GM19240 (cell line): ENCODE measurements at regions not wholly inside any gene's neighbourhood (a gene's known extent, or its start where the extent isn't known, plus 50 kb on each side); places are given as distances from the start of the nearest gene placed in this dataset.

Experiments used
- DNase-seq: peaks from one replicate; pipeline ENCODE4 v3.0.0; 2011; ENCODE audit warnings: low spot score; ENCODE audit not compliant: insufficient read length

DNA sequence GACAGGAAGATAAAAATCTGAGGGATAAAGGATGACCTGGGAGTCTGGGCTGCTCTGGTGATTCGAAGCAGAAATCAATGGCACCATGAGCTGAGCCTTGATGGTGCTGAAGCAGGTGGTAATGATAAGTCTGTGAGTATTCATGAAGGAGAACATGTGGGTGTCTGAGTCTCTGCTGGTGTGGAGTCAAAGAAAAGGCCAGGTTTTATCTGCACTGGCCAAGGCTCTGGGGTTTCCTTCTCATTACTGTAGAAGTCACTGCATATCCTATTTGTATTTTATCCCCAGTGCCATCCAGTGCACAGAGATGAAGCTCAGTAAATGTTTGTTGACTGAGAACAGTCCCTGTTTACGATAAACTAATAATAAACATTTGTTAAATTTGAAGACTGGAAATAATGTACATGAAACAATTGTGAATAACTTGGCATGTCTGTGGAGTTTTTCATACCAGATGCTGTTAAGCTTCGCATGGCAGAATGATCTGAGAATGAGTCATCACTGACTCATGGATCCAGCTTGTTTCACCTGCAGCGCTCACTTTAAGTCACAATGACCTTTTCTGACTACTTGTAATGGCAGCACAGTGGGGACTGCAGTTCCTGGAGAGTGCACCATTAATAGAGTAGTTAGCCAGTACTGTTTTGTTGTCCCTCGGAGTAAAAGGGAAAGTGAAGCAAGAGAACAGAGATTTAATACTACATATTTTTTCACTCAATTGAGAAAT, 538.5 kb downstream of the HTR7 start:
- DNase-seq = no peak

DNA sequence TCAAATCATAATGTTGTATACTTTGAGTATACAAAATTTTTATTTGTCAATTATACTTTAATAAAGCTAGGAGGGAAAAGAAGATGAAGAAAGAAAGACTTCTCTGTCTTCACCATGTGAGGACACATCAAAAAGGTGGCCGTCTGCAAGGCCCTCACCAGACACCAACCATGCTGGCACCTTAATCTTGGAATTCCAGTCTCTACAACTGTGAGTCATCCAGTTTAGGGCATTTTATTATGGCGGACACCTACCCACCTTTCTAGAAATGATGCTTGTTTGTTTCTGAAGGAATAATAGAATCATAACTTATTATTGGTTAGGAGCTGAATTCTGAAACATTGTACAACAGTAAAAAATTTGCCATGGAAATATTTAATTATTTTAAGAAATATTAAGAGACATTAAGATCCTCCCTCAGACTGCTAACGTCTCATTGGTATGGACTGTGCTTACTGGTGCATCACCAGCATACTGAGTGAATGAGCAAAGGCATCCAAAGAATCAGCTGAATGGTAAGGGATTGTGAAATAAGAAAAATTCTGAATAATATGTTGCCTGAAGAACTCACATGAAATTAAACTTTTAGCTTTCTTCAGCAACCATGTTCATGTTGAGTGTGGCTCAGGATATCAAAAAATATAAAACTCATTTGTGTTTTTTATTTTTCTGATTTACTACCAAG, 536.6 kb downstream of the HTR7 start:
- DNase-seq = no peak

DNA sequence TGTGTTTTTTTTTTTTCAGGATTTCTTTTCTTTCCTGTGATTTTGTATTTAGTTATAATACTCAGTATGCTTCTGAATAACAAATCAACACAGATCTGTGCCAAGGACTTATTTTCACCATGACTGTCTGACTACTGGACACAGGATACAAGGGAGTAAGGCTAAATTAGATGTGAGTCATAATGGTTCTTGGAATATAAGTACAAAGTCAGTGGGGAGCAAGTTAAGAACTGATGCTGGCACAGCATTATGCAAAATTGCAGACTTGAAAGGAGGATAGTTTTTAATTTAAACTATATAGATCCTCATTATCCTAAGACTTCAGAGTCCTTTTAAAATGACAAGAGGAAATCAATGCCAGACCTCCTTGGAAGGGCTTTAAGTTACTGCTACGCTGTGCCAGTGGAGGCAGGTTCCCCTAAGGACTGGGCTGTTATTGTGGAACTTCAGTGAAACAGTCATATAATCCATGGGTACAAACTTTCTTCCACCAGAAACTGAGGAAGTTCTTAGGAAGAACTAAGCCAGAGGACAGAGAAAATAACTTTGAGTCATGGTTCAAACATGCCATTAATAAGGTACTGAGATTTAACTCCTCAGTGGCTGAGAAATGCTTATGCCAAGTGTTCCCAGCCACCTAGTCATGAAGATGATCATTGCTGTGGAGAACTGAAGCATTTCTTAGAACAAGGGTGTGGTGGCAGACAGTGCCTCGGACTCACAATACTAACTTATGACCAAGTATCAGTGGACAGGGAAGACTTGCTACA, 531.2 kb downstream of the HTR7 start:
- DNase-seq = no peak

DNA sequence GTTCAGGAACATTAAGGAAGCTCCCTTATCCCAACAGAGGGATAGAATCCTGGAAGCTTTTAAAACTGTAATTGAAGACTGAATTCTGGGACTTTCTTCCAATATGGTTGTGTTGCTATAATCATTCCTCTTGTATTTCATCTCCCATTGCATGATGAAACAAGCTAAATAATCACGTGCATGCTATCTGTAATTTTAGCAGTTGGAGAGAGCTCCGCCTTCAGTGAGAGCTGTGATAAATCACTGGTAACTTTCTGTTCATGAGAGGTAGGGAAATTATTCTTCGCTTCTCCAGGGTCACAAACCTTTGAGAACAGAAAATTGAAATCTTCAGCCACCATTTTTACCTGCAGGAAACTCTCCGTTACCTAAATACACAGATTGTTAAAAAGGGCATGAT, 530.2 kb downstream of the HTR7 start:
- DNase-seq = no peak

DNA sequence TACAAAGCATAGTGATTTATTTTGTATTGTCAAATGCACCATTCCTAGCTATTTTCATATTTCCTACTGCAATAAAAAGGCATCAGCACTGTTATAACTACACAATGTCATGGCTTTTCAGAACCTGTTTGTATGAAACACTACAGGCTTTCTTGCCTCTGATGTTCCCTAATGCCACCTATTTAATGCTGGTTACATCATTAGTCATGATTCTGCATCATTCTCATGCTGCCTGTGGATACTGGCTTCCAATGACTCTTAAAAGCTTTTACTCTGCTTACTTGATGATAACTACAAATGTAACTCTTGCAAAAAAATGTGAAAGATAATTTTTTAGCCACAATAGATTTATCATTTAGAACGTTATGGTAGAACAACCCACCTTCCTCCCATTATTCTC, 529.4 kb downstream of the HTR7 start:
- DNase-seq = no peak

DNA sequence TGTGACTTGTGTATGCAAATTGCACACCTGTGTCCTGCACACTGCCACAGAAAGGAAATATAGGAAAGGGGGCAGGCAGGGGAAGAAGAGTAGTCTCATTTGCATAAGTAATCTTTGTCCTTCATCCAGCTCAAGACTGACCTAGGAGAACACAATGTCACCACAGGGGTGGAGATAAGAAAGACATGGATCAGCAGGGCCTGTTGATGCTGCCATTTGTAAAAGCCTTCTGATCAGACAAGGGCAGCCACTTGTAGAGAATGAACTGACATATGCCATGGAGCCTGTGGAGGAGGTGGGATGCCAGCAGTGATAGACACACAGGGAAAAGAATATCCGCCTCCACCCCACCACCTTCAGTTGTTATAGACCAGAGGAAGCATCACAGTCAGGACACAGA, 528.9 kb downstream of the HTR7 start:
- no peak for DNase-seq

DNA sequence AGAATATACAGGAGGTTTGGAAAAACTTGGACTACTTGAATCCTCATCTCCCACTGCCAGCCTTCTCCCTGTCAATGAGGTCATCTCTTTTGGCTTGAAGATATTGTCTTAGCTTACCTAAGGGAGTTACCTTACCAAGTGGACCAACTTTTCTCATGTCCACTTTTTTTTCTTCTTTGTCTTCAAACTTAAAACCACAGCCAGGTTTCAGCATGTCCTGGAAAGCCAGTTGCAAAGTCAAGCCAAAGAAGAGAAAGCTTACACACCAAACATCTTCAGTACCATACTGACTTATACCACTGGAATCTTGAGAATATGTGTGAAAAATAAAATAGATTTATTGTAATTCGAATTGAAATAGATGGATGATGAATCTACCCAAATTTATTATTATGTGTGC, 520.5 kb downstream of the HTR7 start:
- no peak for DNase-seq

DNA sequence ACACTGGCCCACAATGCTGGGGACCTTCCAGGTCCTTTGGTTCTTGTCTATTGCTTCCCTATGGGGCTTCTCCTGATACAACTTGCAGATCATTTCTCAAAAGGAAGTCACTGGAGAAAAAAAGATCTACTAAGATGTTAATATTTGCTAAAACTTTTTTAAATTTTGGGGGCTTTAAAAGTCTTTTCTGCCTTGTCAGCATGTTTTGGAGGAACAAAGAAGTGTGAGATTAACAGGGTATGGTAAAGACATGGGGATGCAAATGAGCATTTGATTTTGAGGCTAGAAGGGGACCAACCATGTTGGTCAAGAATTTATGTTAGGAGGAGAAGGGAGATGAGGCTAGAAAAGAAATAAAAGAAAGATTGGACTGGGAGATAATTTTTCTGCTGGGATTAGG, 515.4 kb downstream of the HTR7 start:
- DNase-seq = no peak

DNA sequence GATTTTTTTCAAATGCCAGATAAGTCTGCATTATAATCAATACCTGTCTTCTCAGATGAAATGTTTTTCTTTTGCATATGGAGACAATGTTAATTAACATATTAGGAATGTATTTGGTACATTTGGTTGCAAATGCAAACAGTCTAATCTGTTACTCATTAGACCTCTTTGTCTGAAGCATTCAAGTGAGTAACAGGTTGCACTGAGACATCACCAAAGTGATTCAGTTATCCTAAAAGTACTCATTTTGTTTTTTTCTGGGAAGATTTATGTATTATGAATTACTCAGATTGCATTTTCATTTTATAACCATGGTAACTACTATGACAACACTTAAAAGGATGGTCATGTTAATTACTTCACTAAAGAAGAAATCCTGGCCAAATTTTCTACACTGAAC, 513.6 kb downstream of the HTR7 start:
- no peak for DNase-seq

DNA sequence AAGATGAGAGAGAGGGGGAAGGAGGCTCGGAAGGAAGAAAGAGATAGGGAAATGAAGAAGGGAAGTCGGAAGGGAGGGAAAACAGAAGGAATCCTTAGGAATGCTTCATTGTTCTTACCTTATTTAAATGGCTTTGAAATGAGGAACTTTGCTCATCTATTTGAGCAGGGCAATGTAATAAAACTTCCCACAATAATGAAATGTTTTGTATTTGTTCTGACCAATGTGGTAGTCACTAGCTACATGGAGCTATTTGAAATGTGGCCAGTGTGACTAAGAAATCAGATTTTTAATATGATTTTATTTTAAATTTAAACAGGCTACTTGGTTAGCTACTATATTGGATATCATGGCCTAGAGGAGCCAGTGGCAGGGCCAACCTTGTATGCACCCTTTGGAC, 510.6 kb downstream of the HTR7 start:
- DNase-seq = no peak

DNA sequence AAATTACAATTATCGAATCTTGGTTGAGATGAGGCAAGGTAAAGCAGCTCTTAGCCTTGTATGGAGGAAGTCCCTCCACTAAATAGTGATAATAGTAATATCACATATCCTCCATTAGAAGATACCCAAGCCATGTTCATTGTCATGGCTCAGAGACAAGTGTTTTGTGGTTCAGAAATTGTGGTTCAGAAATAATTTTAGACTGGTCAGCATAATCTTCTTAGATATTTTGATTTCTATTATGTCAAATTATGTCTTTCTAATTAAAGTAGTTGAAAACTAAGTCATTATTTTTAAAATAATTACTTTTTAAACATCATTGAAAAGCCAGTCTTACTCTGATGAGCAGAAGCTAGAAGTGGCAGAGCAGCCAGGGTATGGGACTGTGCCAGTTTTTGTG, 507.7 kb downstream of the HTR7 start:
- DNase-seq = no peak

DNA sequence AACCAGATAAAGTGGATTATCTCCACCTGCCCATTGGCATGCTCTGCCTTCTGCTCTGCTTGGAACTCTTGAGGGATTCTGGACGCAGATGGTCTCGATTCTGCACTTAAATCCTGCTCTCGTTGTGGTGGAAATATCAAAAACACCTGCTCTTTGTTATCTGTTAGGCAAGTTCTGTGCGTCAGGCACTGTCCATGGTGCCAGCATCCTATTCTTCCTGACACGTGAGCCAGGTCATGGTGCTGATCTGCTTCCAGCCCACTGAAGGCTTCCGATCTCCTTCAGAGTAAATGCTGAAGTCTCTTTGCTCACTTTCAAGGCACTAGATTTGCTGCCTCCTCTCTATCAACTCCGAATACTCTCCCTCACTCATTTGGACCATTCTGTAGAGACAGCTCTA, 505.6 kb downstream of the HTR7 start:
- no peak for DNase-seq

DNA sequence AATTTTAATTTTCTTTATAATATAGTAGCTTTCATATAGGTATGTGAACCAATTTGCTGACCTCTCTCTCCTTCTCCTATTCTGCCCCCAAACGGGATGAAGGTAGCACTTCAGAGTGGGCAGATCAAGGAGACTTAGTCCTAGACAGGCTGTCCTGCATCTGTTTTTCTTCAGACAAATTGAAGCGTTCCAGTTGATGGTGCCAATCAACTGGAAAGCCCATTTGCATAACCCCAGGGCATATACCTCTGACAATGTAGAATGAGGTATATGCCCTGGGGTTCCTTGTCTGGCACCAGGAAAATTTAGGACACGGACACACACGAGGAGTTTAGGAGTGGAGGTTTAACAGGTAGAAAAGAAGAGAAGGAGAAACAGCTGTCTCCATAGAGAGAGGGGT, 502.9 kb downstream of the HTR7 start:
- DNase-seq = no peak

DNA sequence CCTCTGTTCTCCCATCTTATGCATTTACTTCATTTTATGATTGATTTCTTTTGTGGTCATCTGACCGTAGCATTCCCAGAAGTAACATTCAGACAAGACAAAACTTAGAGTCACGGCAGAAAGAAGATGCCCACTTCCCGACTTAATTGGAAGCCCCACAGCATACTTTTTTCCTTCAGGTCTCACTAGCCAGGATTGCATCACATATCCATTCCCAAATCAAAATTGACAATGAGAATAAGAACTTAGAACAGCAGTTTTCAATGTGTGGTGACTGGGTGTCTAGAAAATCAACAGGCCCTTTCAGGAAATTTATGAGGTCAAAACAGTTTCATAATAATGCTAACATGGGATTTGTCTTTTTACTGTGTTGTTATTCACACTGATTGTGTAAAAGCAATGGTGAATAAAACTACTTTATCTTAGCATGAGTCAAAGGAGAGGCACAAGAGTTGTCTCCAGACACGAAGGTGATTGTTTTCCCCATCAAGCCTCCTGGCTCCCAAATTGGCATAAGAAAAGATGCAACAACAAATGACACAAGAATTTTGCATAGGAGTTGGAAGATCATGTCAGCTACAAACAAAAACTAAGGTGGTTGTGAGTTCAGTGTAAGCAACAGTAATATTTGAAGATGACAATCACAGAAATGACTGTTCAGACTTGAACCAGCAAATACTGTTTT, 493.9 kb downstream of the HTR7 start:
- no peak for DNase-seq

DNA sequence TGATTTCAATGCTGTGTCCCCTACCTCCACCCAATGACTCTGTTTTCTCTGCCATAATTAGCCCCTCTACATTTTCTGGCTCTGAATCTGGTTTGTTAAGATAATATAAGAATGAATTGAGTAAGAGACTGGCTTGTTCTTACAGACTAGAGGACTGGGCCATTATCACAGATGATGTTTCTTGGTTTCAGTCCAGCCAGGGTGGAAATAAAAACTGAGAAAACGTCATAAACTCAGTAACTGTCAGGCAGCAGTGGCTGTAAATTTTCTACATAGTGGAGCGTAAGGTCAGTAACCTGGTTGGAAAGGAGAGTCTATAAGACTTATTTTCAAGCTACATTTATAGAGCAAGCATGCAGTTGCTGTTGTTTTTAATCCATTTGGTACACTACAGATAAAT, 485.4 kb downstream of the HTR7 start:
- no peak for DNase-seq

DNA sequence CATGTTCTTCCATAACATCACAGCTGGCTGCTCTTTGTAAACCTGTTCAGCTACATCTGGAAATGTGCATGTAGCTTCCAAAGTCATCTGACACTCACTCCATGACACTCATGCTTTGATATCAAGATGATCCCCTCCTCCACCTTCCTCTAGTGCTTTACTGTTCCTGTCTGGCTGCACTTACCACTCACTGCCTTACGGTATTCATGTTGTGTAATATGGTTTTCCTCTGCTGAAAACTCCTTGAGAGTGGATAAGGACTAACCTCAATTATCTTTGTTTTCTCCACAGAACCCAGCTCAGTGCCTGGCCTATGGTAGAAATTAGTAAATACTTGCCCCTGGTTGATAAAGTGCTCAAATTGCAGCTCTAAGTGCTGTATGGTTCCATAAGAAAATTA, 483.9 kb downstream of the HTR7 start:
- DNase-seq = no peak

DNA sequence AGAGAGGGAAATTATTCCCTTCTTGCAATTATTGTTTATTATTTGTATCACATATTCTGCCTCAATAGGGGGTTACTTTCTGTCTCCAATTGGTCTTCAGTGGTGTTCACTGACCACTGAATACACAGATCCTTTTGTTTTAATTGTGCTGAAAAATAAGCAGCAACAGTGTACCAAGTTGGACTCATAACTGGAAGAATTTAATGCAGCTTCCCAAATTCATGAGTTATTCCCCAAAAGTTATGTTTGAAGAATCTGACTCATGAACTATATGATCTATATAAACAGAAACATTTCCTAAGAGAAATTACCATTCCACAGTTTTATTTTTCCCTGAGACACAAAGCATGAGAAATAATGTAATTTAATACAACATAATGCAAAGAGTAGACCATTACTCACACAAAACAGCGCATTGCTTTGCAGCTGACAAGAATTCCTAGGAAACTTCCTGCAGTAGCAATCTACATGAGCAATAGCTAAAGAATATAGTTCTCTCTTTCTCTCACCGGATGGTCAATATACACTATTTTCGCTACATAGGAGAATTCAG, 479.2 kb downstream of the HTR7 start:
- DNase-seq = no peak

DNA sequence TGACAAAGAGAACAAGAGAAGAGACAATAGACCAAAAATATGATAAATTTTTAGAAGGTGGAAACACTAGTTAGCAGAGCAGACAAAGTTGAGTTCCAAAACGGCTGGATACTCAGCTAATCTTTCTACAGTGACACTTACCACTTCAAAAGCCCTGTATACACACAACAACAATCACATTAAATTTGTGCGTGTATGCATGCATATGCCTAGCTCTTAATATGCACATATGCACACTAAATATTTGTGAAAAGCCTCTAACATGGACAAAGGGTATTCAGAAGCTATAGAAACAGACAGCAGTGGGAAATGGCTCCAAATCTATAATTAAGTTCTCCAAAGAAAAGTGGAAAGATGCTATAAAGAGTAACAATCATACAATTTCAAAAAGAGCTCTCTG, 476.4 kb downstream of the HTR7 start:
- no peak for DNase-seq

DNA sequence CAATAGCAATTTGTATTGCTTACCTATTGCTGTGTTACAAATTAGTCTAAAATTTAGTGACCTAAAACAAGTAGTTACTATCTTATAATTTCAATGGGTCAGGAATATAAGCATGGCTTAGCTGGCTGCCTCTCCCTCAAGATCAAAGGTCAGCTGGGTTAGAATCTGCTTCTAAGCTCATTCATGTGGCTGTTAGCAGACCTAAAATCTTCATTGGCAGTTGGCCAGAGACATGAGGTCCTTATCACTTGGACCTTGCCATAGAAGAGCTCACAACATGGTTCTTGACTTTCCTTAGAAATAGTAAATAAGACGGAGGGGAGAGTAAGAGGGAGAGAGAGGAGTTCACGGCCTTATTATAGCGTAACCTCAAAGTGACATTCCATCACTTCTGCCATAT, 468.0 kb downstream of the HTR7 start:
- no peak for DNase-seq

DNA sequence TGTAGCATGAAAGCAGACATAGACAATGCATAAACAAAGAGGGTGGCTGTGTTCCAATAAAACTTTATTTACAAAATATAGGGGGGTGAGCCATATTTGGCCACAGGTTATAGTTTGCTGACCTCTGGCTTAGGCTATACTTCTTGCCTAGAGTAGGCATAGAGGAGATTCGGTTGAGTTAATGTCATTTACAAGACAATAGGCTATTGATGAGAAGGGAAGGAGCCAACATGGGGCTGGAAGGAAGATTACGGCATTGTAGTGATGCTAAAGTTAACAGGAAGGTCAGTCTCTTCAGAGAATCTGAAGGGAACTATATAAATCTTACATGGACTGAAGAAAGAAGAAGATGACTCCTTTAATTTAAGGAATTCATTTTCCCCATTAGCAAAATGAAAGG, 463.5 kb downstream of the HTR7 start:
- no peak for DNase-seq

DNA sequence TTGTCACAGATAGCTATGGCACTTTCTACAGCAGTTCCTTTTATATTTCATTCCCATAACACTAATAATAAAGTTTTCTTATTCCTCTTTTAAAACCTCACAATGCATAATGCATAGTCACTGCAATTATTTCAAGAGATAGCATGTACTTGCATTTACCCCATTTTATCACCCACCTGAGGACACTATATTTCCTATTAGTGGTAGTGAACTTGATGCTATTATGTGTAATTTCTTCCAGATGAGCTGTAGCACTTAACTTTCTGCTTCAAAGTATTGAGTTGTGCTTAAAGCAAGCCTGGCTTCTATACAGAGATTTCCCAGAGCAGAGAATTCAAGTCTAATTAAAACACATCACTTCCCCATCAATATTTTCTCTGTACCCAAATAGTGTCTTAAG, 461.1 kb downstream of the HTR7 start:
- no peak for DNase-seq

DNA sequence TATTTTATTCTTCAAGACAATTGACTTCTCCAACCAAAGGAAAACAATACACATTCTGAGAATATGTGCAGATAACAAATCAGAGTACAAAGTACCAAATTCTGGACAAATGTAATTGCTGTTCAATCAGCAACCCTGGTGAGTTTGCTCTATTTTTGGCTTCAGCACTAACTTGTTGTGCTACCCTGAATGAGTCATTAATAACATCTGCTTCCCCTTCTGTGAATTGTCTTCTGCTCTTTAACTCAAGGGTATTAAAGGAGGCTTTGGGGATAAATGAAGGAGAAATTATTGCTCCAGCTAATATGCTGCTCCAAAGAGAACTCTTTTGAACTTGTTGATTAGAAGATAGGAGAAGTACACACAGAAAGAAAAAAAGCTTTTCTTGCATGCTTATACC, 459.3 kb downstream of the HTR7 start:
- no peak for DNase-seq
